NCI-H226 (cell line): ENCODE measurements at regions not wholly inside any gene's neighbourhood (a gene's known extent, or its start where the extent isn't known, plus 50 kb on each side); places are given as distances from the start of the nearest gene placed in this dataset.
A peak's percentile ranks its signal among the peaks of the same experiment; 100 is the strongest.

ENCODE experiments used
- DNase-seq: peaks from one replicate; pipeline ENCODE4 v3.0.0-alpha.2; 2015

DNA sequence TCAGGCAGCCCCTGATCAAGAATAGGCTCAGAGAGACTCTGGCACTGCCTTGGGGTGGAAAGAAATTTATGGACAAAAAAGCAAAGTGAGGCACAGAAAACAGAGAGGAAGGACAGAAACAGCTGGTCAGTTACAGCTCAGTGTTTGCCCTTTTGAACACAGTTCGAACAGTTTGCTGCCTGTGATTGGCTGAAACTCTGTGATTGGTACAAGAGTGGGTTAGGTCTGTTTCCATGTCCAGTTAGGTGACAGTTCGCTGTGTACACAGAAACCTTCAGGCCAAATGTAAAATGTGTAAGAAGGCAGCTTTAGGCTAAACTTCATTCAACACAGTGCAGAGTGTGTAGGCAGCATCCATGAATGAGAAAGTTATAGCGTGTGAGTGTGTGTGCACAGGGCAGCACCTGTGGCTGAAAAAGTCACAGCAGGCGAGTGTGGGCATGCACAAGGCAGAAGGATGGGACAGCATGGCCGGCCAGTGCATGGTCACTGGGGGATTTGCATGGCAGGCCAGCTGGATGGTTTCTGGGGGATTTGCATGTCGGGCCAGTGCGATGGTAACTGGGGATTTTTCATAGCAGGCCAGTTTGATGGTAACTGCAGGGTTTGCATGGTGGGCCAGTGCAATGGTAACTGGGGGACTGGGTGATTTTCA is 75.4 kb upstream of the FRMD1 start:
- DNase-seq: no peak

DNA sequence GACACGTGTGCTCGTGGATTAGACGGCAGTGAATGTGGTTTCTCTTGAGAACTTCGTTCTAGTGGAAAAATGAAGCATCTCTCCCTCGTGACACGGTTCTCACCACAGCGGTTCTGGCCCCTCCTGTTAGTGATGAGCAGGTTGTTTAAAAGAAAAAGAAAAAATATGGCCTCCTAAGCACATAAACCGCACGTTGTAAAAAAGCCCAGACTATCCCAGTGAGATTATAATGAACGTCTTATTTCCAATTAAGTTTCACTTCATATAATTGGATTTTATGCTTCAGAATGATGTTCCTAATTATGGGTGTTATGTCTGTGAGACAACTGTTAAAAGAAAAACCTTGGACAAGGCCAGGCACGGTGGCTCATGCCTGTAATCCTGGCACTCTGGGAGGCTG is 74.5 kb upstream of the FRMD1 start:
- no peak for DNase-seq

DNA sequence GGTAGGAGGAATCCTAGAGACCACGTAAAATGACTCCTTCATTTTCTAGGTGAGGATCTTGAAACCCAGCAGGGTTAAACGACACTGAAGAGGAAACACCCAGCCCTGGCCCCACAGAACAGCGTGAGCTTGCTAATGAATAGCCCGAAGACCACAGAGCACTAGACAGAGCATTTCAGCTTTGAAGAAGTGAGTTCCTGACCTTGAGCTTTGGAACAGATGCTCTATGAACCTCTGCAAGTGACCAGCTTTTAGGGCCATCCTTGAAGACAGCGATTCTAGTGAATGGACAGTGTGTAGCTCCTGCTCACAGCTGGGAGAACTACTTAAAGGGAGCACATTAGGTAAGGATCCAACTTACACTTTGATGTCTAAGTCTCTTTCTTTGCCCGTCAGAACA is 74.0 kb upstream of the FRMD1 start:
- DNase-seq: no peak

DNA sequence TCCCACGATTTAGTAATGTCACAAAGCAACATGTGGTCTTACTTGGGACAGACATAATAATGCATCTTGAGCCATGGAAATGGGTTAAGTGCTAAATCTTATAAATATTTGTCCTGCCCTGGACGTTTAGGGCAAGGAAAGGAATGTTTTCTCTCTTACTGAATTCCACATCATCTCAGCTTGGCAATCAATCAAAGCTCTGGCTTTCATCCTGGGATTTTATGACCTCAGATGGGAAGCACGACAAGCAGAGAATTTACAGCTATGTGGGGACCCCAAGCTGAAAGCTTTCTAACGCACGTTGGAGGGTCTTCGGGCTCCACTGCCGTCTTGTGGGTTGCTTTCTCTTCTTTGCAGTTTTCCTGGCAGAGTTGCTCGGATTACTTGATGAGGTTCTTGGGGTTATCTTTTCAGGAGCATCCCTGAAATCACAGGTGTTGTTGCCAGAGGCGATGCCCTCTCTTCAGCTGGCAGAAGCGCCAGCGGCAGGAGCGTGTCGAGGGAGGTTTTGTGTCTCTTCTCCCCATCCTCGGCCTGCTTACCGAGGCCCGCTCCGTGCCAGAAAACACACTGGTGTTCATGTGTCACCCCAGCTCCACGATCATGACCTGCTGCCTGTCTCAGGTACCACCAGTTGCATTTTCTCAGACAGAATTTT is 73.4 kb upstream of the FRMD1 start:
- no peak for DNase-seq

DNA sequence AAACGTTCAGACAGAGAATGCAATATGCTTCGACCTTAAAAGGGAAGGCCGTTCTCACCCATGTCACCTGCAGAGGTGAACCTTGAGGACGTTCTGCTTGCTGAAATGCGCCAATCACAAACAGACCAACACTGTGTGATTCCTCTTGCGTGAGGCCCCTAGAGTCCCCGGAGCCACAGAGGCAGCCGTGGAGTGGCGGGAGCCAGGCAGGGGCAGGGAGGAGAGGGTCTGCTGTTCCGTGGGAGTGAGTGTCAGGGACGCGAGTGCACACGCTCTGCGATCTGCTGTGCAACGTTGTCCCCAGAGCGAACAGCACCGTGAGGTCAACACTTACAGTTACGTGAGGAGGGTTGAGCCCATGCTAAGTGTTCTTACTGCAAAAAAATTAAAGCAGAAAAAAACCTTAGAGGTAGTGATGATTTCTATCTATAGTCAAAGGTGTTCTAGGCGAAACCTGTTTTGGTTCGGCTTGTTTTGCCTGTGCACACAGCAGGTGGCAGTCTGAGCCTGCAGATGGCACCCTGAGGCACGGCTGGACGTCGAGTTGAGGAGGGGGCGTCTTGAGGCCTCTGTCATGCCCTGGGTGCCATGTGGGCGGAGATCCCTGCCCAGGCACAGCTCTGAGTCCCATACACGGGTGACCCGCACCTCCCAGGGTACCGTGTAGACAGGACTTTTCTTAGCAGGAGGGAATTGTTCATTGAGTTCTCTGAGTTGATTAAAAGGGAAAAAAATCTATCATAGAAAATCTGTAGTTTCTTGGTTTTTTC is 71.7 kb upstream of the FRMD1 start:
- no peak for DNase-seq

DNA sequence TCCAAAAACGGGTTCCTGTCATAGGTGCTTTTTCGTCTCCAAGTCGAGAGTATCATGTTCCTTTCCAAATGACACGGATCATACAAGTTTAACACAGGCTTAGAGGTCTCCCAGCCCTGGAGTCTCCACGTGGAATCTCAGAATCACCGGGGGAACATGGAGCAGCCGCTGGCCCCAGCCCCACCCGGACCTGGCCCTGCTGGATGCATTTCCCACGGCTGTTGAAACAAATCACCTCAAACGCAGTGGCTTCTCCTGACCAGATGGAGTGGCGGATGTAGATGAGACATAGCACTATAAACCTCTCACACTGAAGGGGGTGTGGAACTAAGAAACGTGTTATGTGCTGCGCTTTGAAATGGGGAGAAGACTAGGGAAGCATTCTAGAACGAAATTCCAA is 70.0 kb upstream of the FRMD1 start:
- DNase-seq: no peak

DNA sequence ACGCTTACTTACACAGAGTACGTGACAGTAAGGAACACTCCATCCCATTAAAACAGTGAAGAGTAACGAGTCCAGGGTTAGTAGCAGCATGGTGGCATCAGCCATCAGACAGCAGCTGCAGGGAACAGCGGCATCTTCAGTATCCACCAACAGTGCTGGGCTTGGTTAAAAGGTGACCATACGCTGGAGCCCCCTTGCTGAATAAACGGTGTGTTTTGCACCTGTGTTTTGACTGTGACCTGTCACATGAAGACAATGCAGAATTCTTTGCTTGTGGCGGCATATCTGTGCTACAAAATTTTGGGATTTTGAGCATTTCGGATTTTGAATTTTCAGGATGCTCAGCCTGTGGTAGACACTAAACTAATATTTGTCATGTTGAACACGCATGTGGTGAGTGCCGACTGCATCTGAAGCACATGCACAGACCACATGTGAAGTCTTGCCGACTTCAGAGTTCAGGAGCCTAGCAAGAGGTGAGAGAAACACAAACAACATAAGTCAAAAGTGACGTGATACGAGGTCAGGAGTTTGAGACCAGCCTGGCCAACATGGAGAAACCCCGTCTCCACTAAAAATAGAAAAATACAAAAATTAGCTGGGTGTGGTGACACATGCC is 69.3 kb upstream of the FRMD1 start:
- no peak for DNase-seq

DNA sequence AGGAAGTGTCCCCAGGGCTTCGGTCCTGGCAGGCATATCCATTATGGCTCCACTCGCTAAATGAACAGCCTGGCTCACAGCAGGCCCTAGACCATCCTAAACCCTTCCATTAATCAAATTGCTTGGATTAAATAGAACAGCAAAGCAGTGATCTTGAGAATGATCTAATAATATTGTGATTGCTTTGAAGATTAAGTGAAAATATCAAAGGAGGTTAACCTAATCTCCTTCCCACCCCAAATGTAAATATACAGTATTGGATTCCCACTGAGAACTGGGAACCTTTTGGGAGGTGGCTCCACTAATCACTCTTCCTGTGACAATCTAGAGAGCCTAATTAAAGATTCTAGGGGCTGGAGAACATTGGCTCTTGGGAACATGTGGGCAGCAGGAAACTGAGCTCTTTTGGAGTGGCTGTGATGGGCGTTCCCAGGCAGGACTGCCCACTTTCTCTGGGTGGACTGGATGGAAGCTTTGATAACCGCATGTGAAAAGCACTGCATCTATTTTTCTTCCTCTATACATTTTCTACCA is 68.3 kb upstream of the FRMD1 start:
- no peak for DNase-seq

DNA sequence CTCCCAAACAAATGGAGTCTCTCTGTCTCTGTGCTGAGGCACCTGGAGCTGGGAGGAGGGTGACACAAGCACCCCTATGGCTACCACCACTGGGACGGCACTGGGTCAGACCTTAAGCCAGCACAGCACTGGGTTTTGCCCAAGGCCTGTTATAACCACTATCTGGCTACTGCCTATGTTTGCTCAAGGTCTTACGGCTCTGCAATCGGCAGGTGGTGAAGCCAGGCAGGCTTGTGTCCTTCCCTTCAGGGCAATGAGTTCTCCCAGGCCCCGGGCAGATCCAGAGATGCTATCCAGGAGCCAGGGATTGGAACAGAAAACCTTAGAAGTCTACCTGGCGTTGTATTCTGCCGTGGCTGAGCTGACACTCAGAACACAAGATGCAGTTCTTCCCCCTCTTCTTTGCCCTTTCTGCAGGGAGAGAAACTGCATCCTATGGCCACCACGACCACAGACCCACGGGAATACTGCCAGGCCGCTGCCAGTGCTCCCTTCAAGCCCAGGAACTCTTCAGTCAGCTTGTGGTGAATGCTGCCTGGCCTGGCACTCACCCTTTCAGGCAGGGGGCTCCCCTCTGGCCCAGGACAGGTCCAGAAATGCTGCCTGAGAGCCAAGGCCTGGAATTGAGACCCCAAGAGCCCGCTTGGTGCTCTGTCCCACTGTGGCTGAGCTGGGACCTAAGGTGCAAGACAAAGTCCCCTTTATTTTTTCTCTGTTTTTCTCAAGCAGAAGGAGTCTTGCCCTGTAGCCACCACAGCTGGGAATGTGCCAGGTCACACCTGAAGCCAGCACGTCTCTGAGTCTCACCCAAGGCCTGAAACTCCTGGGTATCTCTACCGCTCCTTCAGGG is 67.0 kb upstream of the FRMD1 start:
- no peak for DNase-seq

DNA sequence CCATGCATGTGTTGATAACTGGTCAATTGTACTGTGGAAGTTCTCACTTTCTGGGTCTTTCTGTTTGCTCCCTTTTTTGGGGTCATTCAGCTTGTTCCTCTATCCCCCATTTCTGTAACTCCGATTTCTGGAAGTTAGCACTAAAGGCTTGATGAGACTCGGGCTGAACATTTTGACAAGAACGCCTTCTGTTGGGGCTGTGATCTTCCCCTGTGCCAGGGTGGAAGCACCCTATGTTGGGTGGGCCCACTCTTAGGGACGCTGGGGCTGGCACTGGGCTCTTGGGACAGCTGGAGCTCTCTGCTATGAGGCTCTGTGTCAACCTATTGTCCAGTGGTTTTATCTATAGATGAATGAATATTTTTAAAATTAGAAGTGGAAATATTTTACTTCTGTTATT is 60.1 kb upstream of the FRMD1 start:
- no peak for DNase-seq

DNA sequence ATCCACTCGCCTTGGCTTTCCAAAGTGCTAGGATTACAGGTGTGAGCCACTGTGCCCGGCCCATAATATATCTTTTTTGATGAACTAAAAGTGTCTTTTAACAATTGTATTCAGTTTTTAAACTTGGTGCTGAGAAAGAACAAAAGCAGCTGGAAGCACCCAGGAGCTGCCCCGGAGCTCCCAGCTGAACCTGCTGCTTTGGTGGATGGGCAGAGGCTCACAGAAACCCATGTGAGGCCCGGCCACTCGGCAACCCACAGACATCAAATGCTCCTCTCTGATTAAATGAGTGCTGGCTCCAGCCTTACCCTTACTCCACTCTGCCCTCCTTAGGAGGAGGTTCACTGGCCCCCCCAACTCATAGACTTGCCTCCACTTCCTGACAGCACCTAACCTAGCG is 59.4 kb upstream of the FRMD1 start:
- no peak for DNase-seq

DNA sequence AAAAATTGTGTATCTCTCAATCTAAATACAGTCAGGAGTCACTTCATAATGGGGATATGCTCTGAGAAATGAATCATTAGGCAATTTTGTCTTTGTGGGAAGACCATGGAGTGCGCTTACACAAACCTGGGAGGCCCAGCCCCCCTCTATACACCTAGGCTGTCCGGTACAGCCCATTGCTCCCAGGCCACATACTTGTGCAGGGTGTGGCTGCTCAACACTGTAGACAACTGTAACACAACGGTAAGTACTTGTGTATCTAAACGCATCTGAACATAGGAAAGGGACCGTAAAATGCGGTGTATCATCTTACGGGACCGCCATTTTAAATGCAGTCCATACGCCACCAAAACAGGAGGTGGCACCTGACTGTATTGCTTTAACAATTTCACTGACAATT is 58.0 kb upstream of the FRMD1 start:
- DNase-seq: no peak

DNA sequence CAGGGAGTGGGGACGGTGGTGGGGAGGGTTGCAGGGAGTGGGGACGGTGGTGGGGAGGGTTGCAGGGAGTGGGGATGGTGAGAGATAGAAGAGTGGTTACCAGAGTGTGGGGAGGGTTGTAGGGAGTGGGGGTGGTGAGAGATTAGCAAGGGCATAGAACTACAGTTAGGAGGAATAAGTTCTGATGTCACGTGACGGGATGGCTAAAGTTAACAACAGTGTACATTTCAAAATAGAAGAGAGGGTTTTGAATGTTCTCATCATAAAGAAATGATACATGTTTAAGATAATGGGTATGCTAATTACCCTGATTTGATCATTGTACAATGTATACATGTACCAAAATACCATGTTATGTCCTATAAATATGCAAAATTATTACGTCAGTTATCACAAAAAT is 57.6 kb upstream of the FRMD1 start:
- no peak for DNase-seq

DNA sequence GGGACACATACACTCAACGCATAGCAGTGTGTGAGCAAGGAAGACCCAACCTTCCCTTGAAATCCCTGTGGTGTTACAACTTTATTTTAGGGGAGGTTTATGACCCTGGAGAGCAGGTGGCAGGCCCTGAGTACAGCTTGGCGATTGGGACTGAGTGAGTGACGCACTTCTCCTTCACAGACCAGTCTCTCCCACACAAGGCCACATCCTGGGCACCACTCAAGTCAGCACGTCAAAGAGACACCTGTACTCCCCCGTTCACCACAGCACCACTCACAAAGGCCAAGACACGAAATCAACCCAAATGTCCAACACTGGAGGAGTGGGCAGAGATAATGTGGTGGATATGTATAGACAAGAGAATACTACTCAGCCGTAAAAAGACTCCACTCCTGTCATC is 57.0 kb upstream of the FRMD1 start:
- DNase-seq: no peak

DNA sequence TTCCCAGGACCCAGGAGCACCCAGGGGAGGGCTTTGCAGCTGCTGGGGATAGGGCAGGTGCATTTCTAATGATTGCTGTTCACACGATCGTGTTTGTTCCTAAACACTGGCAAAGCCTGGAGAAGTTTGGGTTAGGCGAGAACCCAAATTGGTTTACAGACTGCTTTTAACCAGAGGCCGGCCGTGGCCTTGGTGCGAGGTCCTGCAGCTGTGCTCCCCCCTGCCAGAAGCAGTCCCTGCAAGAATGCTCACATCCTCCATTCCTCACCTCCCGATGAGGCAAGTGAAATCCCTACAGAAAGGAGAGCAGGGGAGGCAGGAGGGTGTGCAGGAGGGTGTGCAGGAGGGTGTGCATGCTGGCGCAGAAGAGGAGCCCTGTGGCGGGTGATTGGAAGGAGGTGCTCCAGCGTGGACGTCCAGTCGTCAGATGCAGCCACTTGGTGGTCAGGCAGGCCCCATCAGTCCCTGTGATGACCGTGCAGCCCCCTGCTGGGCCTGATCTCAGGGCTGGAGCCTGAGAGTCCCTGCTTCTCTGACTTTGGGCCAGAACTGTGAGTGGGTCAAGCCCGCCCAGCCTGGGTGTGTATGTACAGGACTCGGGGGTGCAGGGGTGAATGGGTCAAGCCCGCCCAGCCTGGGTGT is 55.7 kb upstream of the FRMD1 start:
- DNase-seq: no peak

DNA sequence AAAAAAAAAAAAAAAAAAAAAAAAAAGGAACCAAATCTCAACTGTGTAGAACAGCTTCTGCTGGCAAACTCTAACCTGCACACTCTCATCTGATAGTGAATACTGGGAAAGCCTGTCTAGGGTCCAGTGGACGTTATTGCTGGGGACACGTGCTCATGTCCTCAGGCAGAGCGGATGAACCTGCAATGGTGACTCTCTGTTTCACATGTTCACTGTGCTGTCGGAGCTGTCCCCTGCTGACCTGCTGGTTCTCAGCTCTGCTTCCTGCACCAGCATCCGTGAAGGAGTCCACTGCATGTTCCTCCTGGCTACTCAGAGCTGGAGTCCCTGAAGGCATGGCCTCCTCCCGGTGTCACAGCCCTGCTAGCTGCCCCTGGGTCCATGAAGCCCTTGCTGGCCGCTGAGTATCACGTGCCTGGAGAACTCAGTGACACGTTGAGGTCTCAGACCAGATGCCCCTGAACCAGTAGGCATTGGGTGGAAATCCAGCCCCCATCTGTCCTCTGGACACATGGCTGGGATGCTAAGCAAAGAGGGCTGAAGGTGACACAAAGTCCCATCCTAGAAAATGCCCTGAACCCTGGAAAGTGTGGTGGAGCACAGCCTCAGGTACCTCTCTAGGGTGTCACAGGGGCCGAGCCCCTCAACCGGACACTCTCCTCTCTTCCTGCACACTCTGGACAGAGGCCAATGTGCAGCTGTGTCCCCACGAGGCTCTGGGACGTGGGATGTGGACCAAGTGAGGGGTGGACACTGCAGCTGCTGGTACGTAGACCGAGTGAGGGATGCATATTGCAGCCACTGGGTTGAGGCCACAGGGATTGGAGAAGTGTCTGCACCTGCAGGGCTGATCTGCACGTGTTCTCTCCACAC is 54.9 kb upstream of the FRMD1 start:
- no peak for DNase-seq

DNA sequence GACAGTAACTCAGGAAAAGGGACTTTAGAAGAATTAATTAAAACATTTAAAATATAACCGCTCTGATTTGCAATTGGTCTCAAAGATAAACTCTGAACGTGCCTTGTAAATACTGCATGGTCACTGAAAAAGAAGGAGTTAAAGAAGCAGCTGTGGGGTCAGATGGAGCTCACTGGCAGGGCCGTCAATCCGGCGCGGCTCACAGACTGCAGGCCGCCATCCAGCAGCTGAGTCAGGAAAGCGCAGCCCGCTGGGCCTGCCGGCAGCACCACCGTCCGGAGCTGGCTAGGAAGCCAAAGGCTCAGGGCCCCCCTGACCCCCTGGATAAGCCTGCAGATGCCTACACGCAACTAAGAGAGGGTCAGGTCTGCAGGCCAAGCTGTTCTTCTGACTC is 54.2 kb upstream of the FRMD1 start:
- DNase-seq: peak; percentile 55

DNA sequence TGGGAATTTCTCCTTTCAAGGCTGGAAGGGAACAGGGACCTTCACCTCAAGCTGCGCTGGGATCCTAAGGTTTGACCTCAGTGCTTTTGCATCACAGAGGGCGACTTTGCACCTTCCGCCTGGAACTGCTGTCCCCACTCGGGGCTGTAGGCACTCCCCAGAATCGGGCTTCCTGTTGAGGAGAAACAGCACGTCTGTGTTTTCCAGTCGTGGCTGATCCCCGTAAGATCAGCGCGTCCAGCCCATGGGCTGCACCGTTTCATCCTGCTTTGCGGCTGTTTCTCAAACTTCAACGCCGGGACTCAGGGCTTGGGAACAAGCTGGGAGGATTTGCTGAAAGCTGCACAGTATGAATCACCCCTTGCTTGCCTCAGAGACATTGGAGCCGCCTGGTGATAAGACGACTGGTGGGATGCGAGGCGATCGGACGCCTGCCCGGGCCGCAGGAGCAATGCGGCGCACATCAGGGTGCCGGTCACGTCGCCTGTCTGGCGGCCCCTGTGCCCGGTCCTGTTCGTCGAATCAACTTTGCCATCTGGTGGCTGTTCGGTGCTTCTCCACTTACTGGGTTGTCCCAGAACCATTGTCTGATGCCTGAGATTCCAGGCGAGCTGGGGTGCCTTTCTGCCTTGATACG is 53.6 kb upstream of the FRMD1 start:
- peak; percentile 56 for DNase-seq

DNA sequence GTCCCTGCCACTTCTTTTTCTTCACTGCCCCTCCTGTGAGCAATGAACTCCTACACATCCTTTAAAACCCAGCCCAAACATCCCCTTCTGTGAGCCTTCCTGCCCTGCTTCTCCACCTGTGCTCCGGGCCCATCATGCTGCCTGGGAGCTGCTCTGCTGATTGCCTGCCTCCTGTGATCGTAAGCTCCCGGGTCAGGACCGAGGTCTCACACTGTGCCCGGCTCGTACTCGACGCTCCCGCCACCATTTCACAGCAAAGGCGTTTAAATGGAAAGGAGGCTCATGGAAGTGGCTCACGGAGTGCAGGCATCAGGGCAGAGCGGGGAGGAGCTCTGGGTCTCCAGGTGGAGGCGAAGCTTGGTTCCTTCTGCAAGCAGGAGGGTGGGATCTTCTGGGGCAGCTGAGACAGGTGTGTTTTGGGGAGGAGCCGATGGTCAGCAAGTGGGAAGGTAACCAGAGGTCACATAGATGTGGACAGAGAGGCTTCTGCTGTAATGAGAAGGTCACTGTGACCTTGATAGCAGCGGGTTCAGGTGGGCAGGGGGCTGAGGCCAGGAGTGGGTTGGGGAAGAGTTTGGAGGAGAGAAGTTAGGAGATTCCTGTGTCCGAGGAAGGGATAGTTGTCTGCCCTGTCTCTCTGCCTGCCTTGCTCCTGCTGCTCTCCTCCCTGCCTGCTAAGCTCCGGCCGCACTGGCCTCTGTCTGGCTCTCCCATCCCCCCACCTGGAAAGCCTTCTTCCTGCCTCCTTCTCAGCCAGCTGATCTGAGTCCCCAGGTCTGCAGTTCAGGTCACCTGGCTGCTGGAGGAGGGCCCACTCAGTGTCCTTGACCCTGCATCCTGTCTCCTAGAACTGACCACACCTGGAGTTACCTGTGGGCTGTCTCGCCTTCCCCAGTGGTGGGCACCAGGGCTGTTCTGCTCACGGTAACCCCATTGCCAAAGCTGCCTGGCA is 52.7 kb upstream of the FRMD1 start:
- DNase-seq: no peak
